Panc1 (cell line): ENCODE measurements at regions not wholly inside any gene's neighbourhood (a gene's known extent, or its start where the extent isn't known, plus 50 kb on each side); places are given as distances from the start of the nearest gene placed in this dataset.

ENCODE experiments used
- CTCF ChIP-seq: fragments of 450-650 bp; IDR thresholded peaks from 2 replicates; pipeline ENCODE4 v1.5.1; 2017; ENCODE audit warnings: mild to moderate bottlenecking
- SIN3A ChIP-seq: IDR thresholded peaks from 2 replicates; pipeline ENCODE4 v1.6.1; 2012; ENCODE audit warnings: low read depth, mild to moderate bottlenecking, low read length, moderate library complexity, borderline replicate concordance; ENCODE audit not compliant: insufficient read depth
- TCF7L2 ChIP-seq: IDR thresholded peaks from 2 replicates; pipeline ENCODE4 v1.6.1; 2011; ENCODE audit warnings: mild to moderate bottlenecking, low read depth, low read length, inconsistent platforms

GRCh38 chr4:71241501-71242288 lies 97.1 kb upstream of the SLC4A4 start:
- no peak for TF ChIP-seq CTCF
- no peak for TF ChIP-seq SIN3A
- no peak for TF ChIP-seq TCF7L2
